HL-60 (cell line): ENCODE measurements at regions not wholly inside any gene's neighbourhood (a gene's known extent, or its start where the extent isn't known, plus 50 kb on each side); places are given as distances from the start of the nearest gene placed in this dataset.

Experiments used
- DNase-seq, 2 experiments: peaks; one replicate each; pipeline ENCODE4 v3.0.0-alpha.2; 2010 to 2020; ENCODE audit warnings: low read depth in 1 of 2, low spot score in 1 of 2
- H3K27ac ChIP-seq: fragments of 250-450 bp; sonication (Bioruptor Pico); replicated peaks from 2 replicates; pipeline ENCODE4 v1.5.1; 2020; ENCODE audit warnings: mild to moderate bottlenecking, moderate library complexity
- H3K27me3 ChIP-seq: fragments of 250-450 bp; sonication (Bioruptor Pico); 2 replicates; pipeline ENCODE4 v1.5.1; 2021; ENCODE audit warnings: mild to moderate bottlenecking, moderate library complexity; ENCODE audit not compliant: insufficient read depth, poor library complexity, severe bottlenecking
- H3K4me3 ChIP-seq: replicated peaks from 2 replicates; pipeline ENCODE4 v1.5.1; 2011; ENCODE audit warnings: mild to moderate bottlenecking, control low read depth, low read length; ENCODE audit not compliant: insufficient read depth
- GABPA ChIP-seq: IDR thresholded peaks from 2 replicates; pipeline ENCODE4 v1.6.1; 2012; ENCODE audit warnings: low read depth
- POLR2AphosphoS5 ChIP-seq: IDR thresholded peaks from 2 replicates; pipeline ENCODE4 v1.6.1; 2012; ENCODE audit warnings: low read depth
- SPI1 ChIP-seq: IDR thresholded peaks from 2 replicates; pipeline ENCODE4 v1.6.1; 2012; ENCODE audit warnings: low read depth, mild to moderate bottlenecking, borderline replicate concordance
- TF ChIP-seq, protein P1 (sequence below): IDR thresholded peaks from one replicate; pipeline ENCODE4 v1.5.1; 2011; ENCODE audit warnings: low read length, control low read depth, inconsistent platforms; ENCODE audit not compliant: insufficient read depth
- TF ChIP-seq, protein P2 (sequence below): IDR thresholded peaks from 2 replicates; pipeline ENCODE4 v1.6.1; 2012; ENCODE audit warnings: low read depth; ENCODE audit not compliant: insufficient replicate concordance

DNA sequence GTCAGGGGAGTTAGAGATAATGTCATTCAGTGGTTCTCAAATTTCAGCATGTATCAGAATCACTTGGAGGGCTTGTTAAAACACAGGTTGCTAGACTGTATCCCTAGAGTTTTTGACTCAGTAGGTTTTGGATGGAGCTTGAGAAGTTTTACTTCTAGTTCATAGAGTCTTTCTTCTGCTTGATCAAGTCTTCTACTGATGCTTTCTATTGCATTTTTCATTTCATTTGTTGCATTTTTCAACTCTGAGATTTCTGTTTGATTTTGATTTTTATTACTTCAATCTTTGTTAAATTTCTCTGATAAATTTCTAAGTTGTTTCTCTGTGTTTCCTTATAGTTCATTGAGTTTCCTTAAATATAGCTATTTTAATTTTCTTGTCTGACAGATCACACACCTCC is 361.4 kb downstream of the RAPGEF2 start:
- DNase-seq = no peak
- TF ChIP-seq, protein P1, sequence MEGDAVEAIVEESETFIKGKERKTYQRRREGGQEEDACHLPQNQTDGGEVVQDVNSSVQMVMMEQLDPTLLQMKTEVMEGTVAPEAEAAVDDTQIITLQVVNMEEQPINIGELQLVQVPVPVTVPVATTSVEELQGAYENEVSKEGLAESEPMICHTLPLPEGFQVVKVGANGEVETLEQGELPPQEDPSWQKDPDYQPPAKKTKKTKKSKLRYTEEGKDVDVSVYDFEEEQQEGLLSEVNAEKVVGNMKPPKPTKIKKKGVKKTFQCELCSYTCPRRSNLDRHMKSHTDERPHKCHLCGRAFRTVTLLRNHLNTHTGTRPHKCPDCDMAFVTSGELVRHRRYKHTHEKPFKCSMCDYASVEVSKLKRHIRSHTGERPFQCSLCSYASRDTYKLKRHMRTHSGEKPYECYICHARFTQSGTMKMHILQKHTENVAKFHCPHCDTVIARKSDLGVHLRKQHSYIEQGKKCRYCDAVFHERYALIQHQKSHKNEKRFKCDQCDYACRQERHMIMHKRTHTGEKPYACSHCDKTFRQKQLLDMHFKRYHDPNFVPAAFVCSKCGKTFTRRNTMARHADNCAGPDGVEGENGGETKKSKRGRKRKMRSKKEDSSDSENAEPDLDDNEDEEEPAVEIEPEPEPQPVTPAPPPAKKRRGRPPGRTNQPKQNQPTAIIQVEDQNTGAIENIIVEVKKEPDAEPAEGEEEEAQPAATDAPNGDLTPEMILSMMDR = no peak
- TF ChIP-seq POLR2AphosphoS5 (no peak), GABPA (no peak), SPI1 (no peak)
- TF ChIP-seq, protein P2, sequence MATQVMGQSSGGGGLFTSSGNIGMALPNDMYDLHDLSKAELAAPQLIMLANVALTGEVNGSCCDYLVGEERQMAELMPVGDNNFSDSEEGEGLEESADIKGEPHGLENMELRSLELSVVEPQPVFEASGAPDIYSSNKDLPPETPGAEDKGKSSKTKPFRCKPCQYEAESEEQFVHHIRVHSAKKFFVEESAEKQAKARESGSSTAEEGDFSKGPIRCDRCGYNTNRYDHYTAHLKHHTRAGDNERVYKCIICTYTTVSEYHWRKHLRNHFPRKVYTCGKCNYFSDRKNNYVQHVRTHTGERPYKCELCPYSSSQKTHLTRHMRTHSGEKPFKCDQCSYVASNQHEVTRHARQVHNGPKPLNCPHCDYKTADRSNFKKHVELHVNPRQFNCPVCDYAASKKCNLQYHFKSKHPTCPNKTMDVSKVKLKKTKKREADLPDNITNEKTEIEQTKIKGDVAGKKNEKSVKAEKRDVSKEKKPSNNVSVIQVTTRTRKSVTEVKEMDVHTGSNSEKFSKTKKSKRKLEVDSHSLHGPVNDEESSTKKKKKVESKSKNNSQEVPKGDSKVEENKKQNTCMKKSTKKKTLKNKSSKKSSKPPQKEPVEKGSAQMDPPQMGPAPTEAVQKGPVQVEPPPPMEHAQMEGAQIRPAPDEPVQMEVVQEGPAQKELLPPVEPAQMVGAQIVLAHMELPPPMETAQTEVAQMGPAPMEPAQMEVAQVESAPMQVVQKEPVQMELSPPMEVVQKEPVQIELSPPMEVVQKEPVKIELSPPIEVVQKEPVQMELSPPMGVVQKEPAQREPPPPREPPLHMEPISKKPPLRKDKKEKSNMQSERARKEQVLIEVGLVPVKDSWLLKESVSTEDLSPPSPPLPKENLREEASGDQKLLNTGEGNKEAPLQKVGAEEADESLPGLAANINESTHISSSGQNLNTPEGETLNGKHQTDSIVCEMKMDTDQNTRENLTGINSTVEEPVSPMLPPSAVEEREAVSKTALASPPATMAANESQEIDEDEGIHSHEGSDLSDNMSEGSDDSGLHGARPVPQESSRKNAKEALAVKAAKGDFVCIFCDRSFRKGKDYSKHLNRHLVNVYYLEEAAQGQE = no peak
- Histone ChIP-seq H3K27me3 (no peaks in the 10 kb centered on the region), H3K27ac (no peak overlapping the region), H3K4me3 (no peak overlapping the region)

DNA sequence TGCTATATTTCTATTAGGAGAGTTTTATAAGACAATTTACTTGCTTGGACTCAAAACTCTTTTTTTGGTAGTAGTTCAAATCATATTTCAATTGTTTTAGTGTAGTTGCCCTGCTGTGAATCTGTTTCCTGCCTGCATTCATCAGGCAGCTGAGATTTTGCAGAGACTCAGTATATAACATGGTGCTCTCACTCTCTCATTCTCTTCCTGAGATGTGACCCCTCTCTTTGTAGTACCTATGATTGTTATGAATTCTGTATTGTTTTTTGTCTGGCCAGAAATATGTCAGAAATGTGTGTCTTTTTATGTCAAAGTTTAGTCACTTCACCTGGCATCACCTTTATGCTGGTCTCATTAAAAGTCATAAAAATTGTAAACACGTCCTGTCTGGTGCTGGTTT is 374.0 kb downstream of the RAPGEF2 start:
- H3K27ac ChIP-seq = no peak overlapping the region

DNA sequence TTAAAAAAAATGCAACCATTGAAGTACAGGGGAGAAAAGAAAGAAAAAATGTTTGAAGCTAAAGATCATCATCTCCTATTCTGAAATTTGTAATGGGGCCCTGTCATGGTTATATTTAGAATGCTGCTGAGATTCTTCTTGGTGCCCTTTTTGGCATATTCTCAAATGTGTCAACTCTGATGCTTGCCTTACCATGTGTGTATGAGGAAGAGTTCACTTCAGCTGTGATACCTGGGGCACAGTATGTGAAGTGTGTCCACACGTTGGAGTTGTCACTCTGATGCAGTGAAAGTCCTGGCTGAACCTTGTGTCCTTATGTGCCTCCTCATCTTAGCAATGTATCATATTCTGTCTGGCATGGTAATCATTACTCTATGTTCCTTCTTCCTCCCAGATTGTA is 377.9 kb downstream of the RAPGEF2 start:
- no peak for DNase-seq
- H3K27me3 ChIP-seq = no peaks in the 10 kb centered on the region
- TF ChIP-seq POLR2AphosphoS5 = no peak
- TF ChIP-seq, protein P2 = no peak
- TF ChIP-seq, protein P1 = no peak
- TF ChIP-seq GABPA = no peak
- TF ChIP-seq SPI1 = no peak
- H3K27ac ChIP-seq = no peak overlapping the region
- H3K4me3 ChIP-seq = no peak overlapping the region

More for the DNA sequence above, 374.0 kb downstream of the RAPGEF2 start:
- TF ChIP-seq, protein P2 = no peak
- no peak for TF ChIP-seq POLR2AphosphoS5
- TF ChIP-seq GABPA = no peak
- TF ChIP-seq, protein P1 = no peak
- no peak for TF ChIP-seq SPI1
- Histone ChIP-seq H3K27me3 (no peaks in the 10 kb centered on the region), H3K4me3 (no peak overlapping the region)
- no peak for DNase-seq
